H1 (cell line): ENCODE measurements at regions not wholly inside any gene's neighbourhood (a gene's known extent, or its start where the extent isn't known, plus 50 kb on each side); places are given as distances from the start of the nearest gene placed in this dataset.

Experiments used
- CTCF ChIA-PET: fragments of 300-600 bp; sonication (Branson Sonifier 250); formaldehyde crosslinking; loops from one replicate; lab custom pipeline; 2021; ENCODE audit not compliant: partially characterized antibody; lab: Charles Lee
- POLR2A ChIA-PET: fragments of 300-600 bp; sonication (Branson Sonifier 250); formaldehyde crosslinking; loops from one replicate; lab custom pipeline; 2021; ENCODE audit warnings: inconsistent platforms; ENCODE audit not compliant: partially characterized antibody; lab: Charles Lee
- DNase-seq, 2 experiments: peaks; one replicate each; pipeline versions ENCODE4 v3.0.0 to v3.0.0-alpha.2; 2010 to 2022; ENCODE audit warnings: low spot score in 2 of 2, low read depth in 1 of 2, mixed read lengths in 1 of 2
- FAIRE-seq: peaks from 2 replicates; lab custom pipeline; 2011; peaks lifted over from hg19 to GRCh38; lab: Jason Lieb, UNC
- H2AFZ ChIP-seq: 2 replicates; pipeline ENCODE4 v1.8.1; 2012; ENCODE audit warnings: low read length, inconsistent platforms
- H2AK5ac ChIP-seq: 2 replicates; pipeline ENCODE4 v1.6.1; 2013; ENCODE audit warnings: low read depth, low read length
- H2BK120ac ChIP-seq: replicated peaks from 2 replicates; pipeline ENCODE3; 2013; ENCODE audit warnings: low read depth, low read length, inconsistent platforms
- H2BK12ac ChIP-seq: 2 replicates; pipeline ENCODE4 v1.6.1; 2013; ENCODE audit warnings: low read depth, low read length
- H2BK15ac ChIP-seq: 2 replicates; pipeline ENCODE4 v1.6.1; 2013; ENCODE audit warnings: low read length
- H2BK20ac ChIP-seq: 2 replicates; pipeline ENCODE4 v1.6.1; 2013; ENCODE audit warnings: low read length
- H2BK5ac ChIP-seq: 2 replicates; pipeline ENCODE4 v1.6.1; 2013; ENCODE audit warnings: low read depth, low read length
- H3K14ac ChIP-seq: 2 replicates; pipeline ENCODE4 v1.6.1; 2013; ENCODE audit warnings: inconsistent platforms; ENCODE audit not compliant: insufficient read length
- H3K18ac ChIP-seq: 2 replicates; pipeline ENCODE4 v1.6.1; 2013; ENCODE audit warnings: low read length; ENCODE audit errors: extremely low read depth
- H3K23ac ChIP-seq: 2 replicates; pipeline ENCODE4 v1.6.1; 2013; ENCODE audit warnings: inconsistent platforms; ENCODE audit not compliant: insufficient read length
- H3K23me2 ChIP-seq: 2 replicates; pipeline ENCODE4 v1.6.1; 2013; ENCODE audit warnings: low read depth, low read length
- H3K27ac ChIP-seq: 2 replicates; pipeline ENCODE4 v1.6.1; 2011; ENCODE audit warnings: low read depth, low read length, inconsistent platforms
- H3K27me3 ChIP-seq, 4 experiments: replicated peaks in 1 of 4; 1 replicate in 1 of 4; 2 replicates in 3 of 4; pipeline versions ENCODE4 v1.6.1 to v1.8.1; 2011 to 2013; ENCODE audit warnings: low read length in 3 of 4, mild to moderate bottlenecking in 3 of 4, inconsistent platforms in 2 of 4, mixed read lengths in 2 of 4, moderate library complexity in 1 of 4; ENCODE audit not compliant: control insufficient read depth in 3 of 4, insufficient read depth in 3 of 4; ENCODE audit errors: extremely low read depth in 1 of 4
- H3K36me3 ChIP-seq, 4 experiments: 2 replicates each; pipeline versions ENCODE4 v1.6.1 to v1.8.1; 2011 to 2013; ENCODE audit warnings: mild to moderate bottlenecking in 4 of 4, low read length in 3 of 4, moderate library complexity in 2 of 4, control low read depth in 1 of 4, inconsistent platforms in 1 of 4; ENCODE audit not compliant: insufficient read depth in 4 of 4, control insufficient read depth in 2 of 4
- H3K4ac ChIP-seq: replicated peaks from 2 replicates; pipeline ENCODE3; 2013; ENCODE audit warnings: low read length, low read depth, mixed read lengths, inconsistent platforms; ENCODE audit not compliant: insufficient read length
- H3K4me1 ChIP-seq, 4 experiments: replicated peaks in 1 of 4; 1 replicate in 1 of 4; 2 replicates in 3 of 4; pipeline versions ENCODE4 v1.6.1 to v1.8.1; 2011 to 2013; ENCODE audit warnings: low read length in 3 of 4, inconsistent platforms in 2 of 4, mixed read lengths in 1 of 4; ENCODE audit not compliant: insufficient read depth in 4 of 4, control insufficient read depth in 3 of 4
- H3K4me2 ChIP-seq, 2 experiments: 2 replicates each; pipeline versions ENCODE4 v1.6.1 to v1.8.1; 2011 to 2013; ENCODE audit warnings: low read depth in 2 of 2, low read length in 2 of 2, control low read depth in 1 of 2, inconsistent platforms in 1 of 2, mild to moderate bottlenecking in 1 of 2; ENCODE audit not compliant: insufficient read depth in 1 of 2
- H3K4me3 ChIP-seq, 4 experiments: fragments of 200-600, 300-600 bp in 1 of 4; sonication (generic), shearing (Covaris generic), sonication (Bioruptor Twin) in 1 of 4; 2 replicates each; pipeline versions ENCODE4 v1.5.1 to v1.8.1; 2011 to 2016; ENCODE audit warnings: low read length in 4 of 4, low read depth in 3 of 4, control low read depth in 2 of 4, inconsistent platforms in 2 of 4, mild to moderate bottlenecking in 2 of 4, mixed read lengths in 1 of 4, moderate library complexity in 1 of 4; ENCODE audit not compliant: insufficient read depth in 2 of 4; ENCODE audit errors: extremely low read depth in 1 of 4
- H3K56ac ChIP-seq: replicated peaks from 2 replicates; pipeline ENCODE3; 2013; ENCODE audit warnings: low read depth, mild to moderate bottlenecking, mixed read lengths, low read length, inconsistent platforms; ENCODE audit not compliant: insufficient read length
- H3K79me1 ChIP-seq: 2 replicates; pipeline ENCODE4 v1.6.1; 2013; ENCODE audit warnings: low read depth, low read length, control low read depth
- H3K79me2 ChIP-seq, 2 experiments: 2 replicates each; pipeline versions ENCODE4 v1.6.1 to v1.8.1; 2012 to 2013; ENCODE audit warnings: low read length in 2 of 2, mild to moderate bottlenecking in 2 of 2, inconsistent platforms in 1 of 2; ENCODE audit not compliant: insufficient read depth in 2 of 2, control insufficient read depth in 1 of 2
- H3K9ac ChIP-seq, 4 experiments: replicated peaks in 1 of 4; 1 replicate in 1 of 4; 2 replicates in 3 of 4; pipeline versions ENCODE4 v1.6.1 to v1.8.1; 2011 to 2013; ENCODE audit warnings: low read depth in 3 of 4, low read length in 3 of 4, control low read depth in 2 of 4, mild to moderate bottlenecking in 2 of 4, moderate library complexity in 2 of 4, inconsistent platforms in 1 of 4; ENCODE audit errors: extremely low read depth in 1 of 4
- H3K9me3 ChIP-seq, 2 experiments: 2 replicates each; pipeline versions ENCODE4 v1.6.1 to v1.8.1; 2012 to 2013; ENCODE audit warnings: mild to moderate bottlenecking in 2 of 2, moderate library complexity in 2 of 2, control low read depth in 1 of 2, inconsistent platforms in 1 of 2, low read depth in 1 of 2, low read length in 1 of 2, mixed read lengths in 1 of 2; ENCODE audit not compliant: insufficient read depth in 2 of 2
- H4K20me1 ChIP-seq, 2 experiments: replicated peaks in 1 of 2; 2 replicates each; pipeline versions ENCODE3 to v1.8.1; 2011 to 2013; ENCODE audit warnings: inconsistent platforms in 2 of 2, low read length in 2 of 2, mild to moderate bottlenecking in 1 of 2; ENCODE audit not compliant: insufficient read depth in 2 of 2, control insufficient read depth in 1 of 2
- H4K5ac ChIP-seq: 2 replicates; pipeline ENCODE4 v1.6.1; 2013; ENCODE audit warnings: low read length, low read depth, mixed read lengths, inconsistent platforms; ENCODE audit not compliant: insufficient read length
- H4K8ac ChIP-seq: 2 replicates; pipeline ENCODE4 v1.8.0; 2013; ENCODE audit warnings: mild to moderate bottlenecking, moderate library complexity, low read length, inconsistent platforms; ENCODE audit not compliant: insufficient read depth; ENCODE audit errors: extremely low read depth
- H4K91ac ChIP-seq: replicated peaks from 2 replicates; pipeline ENCODE3; 2013; ENCODE audit warnings: low read length, mixed read lengths, inconsistent platforms; ENCODE audit not compliant: insufficient read length
- CTBP2 ChIP-seq: IDR thresholded peaks from 2 replicates; pipeline ENCODE4 v1.7.0; 2011; ENCODE audit warnings: borderline replicate concordance, mild to moderate bottlenecking, moderate library complexity, mixed read lengths, low read length; ENCODE audit not compliant: insufficient read depth, insufficient read length
- CTCF ChIP-seq, 3 experiments: IDR thresholded peaks; 1 replicate in 2 of 3; 2 replicates in 1 of 3; pipeline versions ENCODE4 v1.5.1 to v1.6.1; 2011; ENCODE audit warnings: low read length in 3 of 3, mild to moderate bottlenecking in 3 of 3, inconsistent platforms in 2 of 3, low read depth in 1 of 3, moderate library complexity in 1 of 3; ENCODE audit not compliant: insufficient read depth in 1 of 3; ENCODE audit errors: control extremely low read depth in 1 of 3
- RAD21 ChIP-seq, 2 experiments: IDR thresholded peaks in 1 of 2; conservative IDR thresholded peaks in 1 of 2; 2 replicates each; pipeline ENCODE4 v1.6.1; 2011; ENCODE audit warnings: low read depth in 2 of 2, low read length in 2 of 2, improper control_type of control experiment in 1 of 2, inconsistent platforms in 1 of 2, mild to moderate bottlenecking in 1 of 2, moderate library complexity in 1 of 2
- WGBS, 2 experiments: shearing (Covaris generic) in 1 of 2; methylation state at CpG; one replicate each; pipeline versions ENCODE4 v1.1.6 to v1.1.7; 2013 to 2015; ENCODE audit warnings: low lambda C conversion rate in 2 of 2, mixed read lengths in 2 of 2, inconsistent platforms in 1 of 2, low coverage in 1 of 2, missing lambda C conversion rate in 1 of 2; ENCODE audit not compliant: insufficient replicate concordance in 2 of 2, insufficient coverage in 1 of 2, insufficient read length in 1 of 2; ENCODE audit errors: extremely low coverage in 1 of 2, missing lambda C conversion rate in 1 of 2; 5-methylcytosine and 5-hydroxymethylcytosine counted together

DNA sequence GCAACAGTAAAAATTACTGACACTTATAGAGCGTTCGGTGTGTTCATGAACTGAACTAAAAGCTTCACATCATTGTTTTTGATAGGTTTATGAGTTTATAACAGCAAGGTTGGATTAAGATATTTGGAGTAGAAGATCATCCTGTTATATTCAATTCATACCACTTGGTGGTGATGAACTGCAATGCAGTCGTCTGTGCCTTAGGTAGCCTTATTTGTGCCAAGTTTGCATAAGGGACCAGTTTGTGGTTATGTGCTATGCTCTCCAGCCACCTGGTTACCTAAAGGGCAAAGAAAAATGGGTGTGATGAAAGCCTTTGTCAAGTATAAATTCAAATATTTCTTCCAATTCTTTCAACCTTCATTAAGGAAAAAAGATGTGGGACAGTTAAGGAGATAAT is 150.9 kb upstream of the KCNH7 start:
- FAIRE-seq: no peak
- TF ChIP-seq CTBP2: no peak
- peak in 1 of 3 experiments; percentile 27; a peak in 2 of 4 replicates for TF ChIP-seq CTCF (IDR thresholded peaks at IDR 0.05; ENCODE audit: control extremely low read depth in 1 of 3, insufficient read depth in 1 of 3, low read depth in 1 of 3, low read length in 3 of 3)
- peak; percentile 39 to 47; a peak in 3 of 4 replicates for TF ChIP-seq RAD21 (IDR thresholded peaks at IDR 0.05 in 1 of 2, conservative IDR thresholded peaks at IDR 0.05 in 1 of 2; ENCODE audit: low read depth in 2 of 2, low read length in 2 of 2)
- Histone ChIP-seq H3K9me3 (no peaks in the 10 kb centered on the region), H3K27ac (no peak overlapping the region), H3K27me3 (no peaks in the 10 kb centered on the region), H4K20me1 (no peaks in the 10 kb centered on the region), H3K4ac (no peak overlapping the region), H3K79me1 (no peaks in the 10 kb centered on the region), H3K4me2 (no peak overlapping the region), H3K18ac (no peak overlapping the region), H4K8ac (no peak overlapping the region), H4K5ac (no peak overlapping the region), H3K79me2 (no peaks in the 10 kb centered on the region), H3K14ac (no peak overlapping the region), H2BK15ac (no peak overlapping the region), H3K23ac (no peak overlapping the region), H3K36me3 (no peaks in the 10 kb centered on the region), H2AFZ (no peak overlapping the region), H3K4me1 (no peaks in the 10 kb centered on the region), H2BK5ac (no peak overlapping the region), H3K56ac (no peak overlapping the region), H4K91ac (no peak overlapping the region), H2BK20ac (no peak overlapping the region), H3K9ac (no peak overlapping the region), H3K23me2 (no peaks in the 10 kb centered on the region), H2AK5ac (no peak overlapping the region), H2BK120ac (no peak overlapping the region), H3K4me3 (no peak overlapping the region), H2BK12ac (no peak overlapping the region)
- CTCF ChIA-PET: no interaction called here
- 65% methylated on average over 3 of the region's 3 CpGs; no CpG with 5 or more reads in 1 of the 2 experiments for WGBS, 2 experiments
- no peak for DNase-seq
- POLR2A ChIA-PET: no interaction called here
